Astrocyte (in vitro differentiated cells and primary cell): ENCODE measurements at regions not wholly inside any gene's neighbourhood (a gene's known extent, or its start where the extent isn't known, plus 50 kb on each side); places are given as distances from the start of the nearest gene placed in this dataset.

Experiments used
- CTCF ChIP-seq: IDR thresholded peaks from 2 replicates; pipeline ENCODE4 v1.5.1; 2011; ENCODE audit warnings: low read depth, mild to moderate bottlenecking, inconsistent platforms, low read length, moderate library complexity; ENCODE audit not compliant: insufficient read depth
- EZH2 ChIP-seq: IDR thresholded peaks from 2 replicates; pipeline ENCODE4 v1.6.1; 2012; ENCODE audit warnings: mild to moderate bottlenecking, low read length, inconsistent platforms; ENCODE audit not compliant: insufficient read depth

DNA sequence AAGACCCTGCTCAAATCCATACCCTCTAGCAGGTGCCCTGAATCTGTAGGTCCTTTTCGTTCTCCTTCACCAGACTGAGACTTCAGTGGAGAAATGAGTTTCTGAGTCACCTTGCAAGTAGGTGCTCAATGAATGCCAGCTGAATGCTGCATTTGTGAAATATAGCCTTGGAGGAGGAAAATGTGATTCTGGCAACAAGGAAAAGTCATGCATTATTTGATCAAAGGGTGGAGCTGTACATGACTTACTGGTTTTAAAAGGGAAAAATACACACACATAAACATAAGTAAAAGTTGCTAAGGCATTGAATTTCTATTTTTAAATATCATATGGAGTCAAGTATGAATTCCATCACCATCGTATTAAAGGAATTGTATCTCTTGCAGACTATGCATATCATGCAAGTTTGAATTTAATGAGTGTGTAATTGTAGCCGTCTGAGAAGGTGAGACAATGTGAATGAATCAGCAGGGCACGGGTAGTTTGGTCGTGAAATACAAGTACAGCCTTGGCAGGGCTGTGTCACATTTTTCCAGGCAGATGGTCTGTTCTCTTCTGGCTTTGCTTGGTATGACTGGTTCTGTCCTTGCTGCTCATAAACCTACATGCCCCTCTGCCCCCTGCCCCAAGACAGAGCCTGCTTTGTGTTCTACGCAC is 160.8 kb downstream of the COL6A3 start:
- no peak for TF ChIP-seq EZH2
- no peak for TF ChIP-seq CTCF
